ENCODE measurements at regions not wholly inside any gene's neighbourhood (a gene's known extent, or its start where the extent isn't known, plus 50 kb on each side); places are given as distances from the start of the nearest gene placed in this dataset.

- TF ChIP-seq CTCF (conservative IDR thresholded peaks at IDR 0.05 in 1 of 2, IDR thresholded peaks at IDR 0.05 in 1 of 2; ENCODE audit: low read depth in 1 of 2, low read length in 2 of 2) (no peak), EZH2 (IDR thresholded peaks at IDR 0.05; ENCODE audit: low read length, missing control alignments) (no peak)
Observed at GRCh38 chr2:23235292-23235691, 149.7 kb upstream of the KLHL29 start.
